ENCODE measurements at regions not wholly inside any gene's neighbourhood (a gene's known extent, or its start where the extent isn't known, plus 50 kb on each side); places are given as distances from the start of the nearest gene placed in this dataset.

GRCh38 chr13:97848886-97849285 lies 104.6 kb upstream of the IPO5 start:
- no peak for DNase-seq
- no peaks in the 10 kb centered on the region for H3K36me3 Mint-ChIP-seq (ENCODE audit: low read depth)
- intact Hi-C loops (cut with micrococcal nuclease): no loop called here
- CTCF ChIA-PET: no interaction called here
- H3K27ac Mint-ChIP-seq: no peak overlapping the region
- no peaks in the 10 kb centered on the region for H3K4me1 Mint-ChIP-seq (ENCODE audit: low read depth)
- no peaks in the 10 kb centered on the region for H3K9me3 Mint-ChIP-seq
- H3K4me3 Mint-ChIP-seq: no peak overlapping the region
- H3K27me3 Mint-ChIP-seq (ENCODE audit: low read depth): peaks cover 28% of the 10 kb centered on the region

- H3K27ac Mint-ChIP-seq: no peak overlapping the region
- H3K27me3 Mint-ChIP-seq (ENCODE audit: low read depth): peaks cover 24% of the 10 kb centered on the region
- DNase-seq: no peak
- H3K36me3 Mint-ChIP-seq (ENCODE audit: low read depth): no peaks in the 10 kb centered on the region
- intact Hi-C loops (cut with micrococcal nuclease): no loop called here
- H3K4me1 Mint-ChIP-seq (ENCODE audit: low read depth): no peaks in the 10 kb centered on the region
- H3K9me3 Mint-ChIP-seq: no peaks in the 10 kb centered on the region
- H3K4me3 Mint-ChIP-seq: no peak overlapping the region
- CTCF ChIA-PET: no interaction called here
Observed at GRCh38 chr13:97849305-97849704, 104.2 kb upstream of the IPO5 start.

- CTCF ChIA-PET: no interaction called here
- no peak overlapping the region for H3K4me3 Mint-ChIP-seq
- no peaks in the 10 kb centered on the region for H3K9me3 Mint-ChIP-seq
- no peak overlapping the region for H3K27ac Mint-ChIP-seq
- H3K36me3 Mint-ChIP-seq (ENCODE audit: low read depth): no peaks in the 10 kb centered on the region
- intact Hi-C loops (cut with micrococcal nuclease): no loop called here
- DNase-seq: no peak
- H3K27me3 Mint-ChIP-seq (ENCODE audit: low read depth): peaks cover 20% of the 10 kb centered on the region
- no peaks in the 10 kb centered on the region for H3K4me1 Mint-ChIP-seq (ENCODE audit: low read depth)
Observed at GRCh38 chr13:97851269-97851668, 102.2 kb upstream of the IPO5 start.

- intact Hi-C loops (cut with micrococcal nuclease): no loop called here
- CTCF ChIA-PET: no interaction called here
- no peak overlapping the region for H3K27ac Mint-ChIP-seq
- DNase-seq: no peak
- no peaks in the 10 kb centered on the region for H3K4me1 Mint-ChIP-seq (ENCODE audit: low read depth)
- no peaks in the 10 kb centered on the region for H3K36me3 Mint-ChIP-seq (ENCODE audit: low read depth)
- H3K27me3 Mint-ChIP-seq (ENCODE audit: low read depth): peaks cover 18% of the 10 kb centered on the region
- no peaks in the 10 kb centered on the region for H3K9me3 Mint-ChIP-seq
- no peak overlapping the region for H3K4me3 Mint-ChIP-seq
Observed at GRCh38 chr13:97852181-97852874, 101.1 kb upstream of the IPO5 start.

- DNase-seq: no peak
- intact Hi-C loops (cut with micrococcal nuclease): no loop called here
- H3K36me3 Mint-ChIP-seq (ENCODE audit: low read depth): no peaks in the 10 kb centered on the region
- H3K27me3 Mint-ChIP-seq (ENCODE audit: low read depth): peaks cover 17% of the 10 kb centered on the region
- H3K4me1 Mint-ChIP-seq (ENCODE audit: low read depth): no peaks in the 10 kb centered on the region
- CTCF ChIA-PET: no interaction called here
- no peak overlapping the region for H3K27ac Mint-ChIP-seq
- no peak overlapping the region for H3K4me3 Mint-ChIP-seq
- H3K9me3 Mint-ChIP-seq: no peaks in the 10 kb centered on the region
Observed at GRCh38 chr13:97853550-97853949, 99.9 kb upstream of the IPO5 start.

GRCh38 chr13:97855570-97856303 lies 97.7 kb upstream of the IPO5 start:
- peaks cover 13% of the 10 kb centered on the region for H3K27me3 Mint-ChIP-seq (ENCODE audit: low read depth)

GRCh38 chr13:97856304-97856675 lies 97.2 kb upstream of the IPO5 start:
- Mint-ChIP-seq H3K4me3 (no peak overlapping the region), H3K9me3 (no peaks in the 10 kb centered on the region), H3K27ac (no peak overlapping the region), H3K36me3 (ENCODE audit: low read depth) (no peaks in the 10 kb centered on the region), H3K4me1 (ENCODE audit: low read depth) (no peaks in the 10 kb centered on the region), H3K27me3 (ENCODE audit: low read depth) (peaks cover 12% of the 10 kb centered on the region)
- intact Hi-C loops (cut with micrococcal nuclease): no loop called here
- CTCF ChIA-PET: interaction anchor here (0.5 to 1.6 kb wide), 24 partner anchors 10 to 994 kb away, joined by 3 to 7 read pairs (median 4); no protein-coding TSS in a partner anchor
- no peak for DNase-seq

More at GRCh38 chr13:97855570-97856303, 97.7 kb upstream of the IPO5 start:
- Mint-ChIP-seq H3K4me3 (no peak overlapping the region), H3K36me3 (ENCODE audit: low read depth) (no peaks in the 10 kb centered on the region), H3K4me1 (ENCODE audit: low read depth) (no peaks in the 10 kb centered on the region), H3K27ac (no peak overlapping the region), H3K9me3 (no peaks in the 10 kb centered on the region)
- CTCF ChIA-PET: interaction anchor here (0.6 to 1.6 kb wide), 23 partner anchors 9 to 994 kb away, joined by 3 to 7 read pairs (median 4); no protein-coding TSS in a partner anchor
- intact Hi-C loops (cut with micrococcal nuclease): loop anchor here (1.0 to 2.0 kb wide), 7 partner anchors 55 to 987 kb away; no protein-coding TSS in a partner anchor
- peak; percentile 30 for DNase-seq

- no peaks in the 10 kb centered on the region for H3K36me3 Mint-ChIP-seq (ENCODE audit: low read depth)
- DNase-seq: no peak
- peaks cover 9% of the 10 kb centered on the region for H3K27me3 Mint-ChIP-seq (ENCODE audit: low read depth)
- H3K27ac Mint-ChIP-seq: no peak overlapping the region
- no peak overlapping the region for H3K4me3 Mint-ChIP-seq
- intact Hi-C loops (cut with micrococcal nuclease): no loop called here
- no peaks in the 10 kb centered on the region for H3K9me3 Mint-ChIP-seq
- CTCF ChIA-PET: interaction anchor here (0.7 to 1.5 kb wide), 4 partner anchors 41 to 572 kb away, joined by 3 to 4 read pairs (median 3); no protein-coding TSS in a partner anchor
- H3K4me1 Mint-ChIP-seq (ENCODE audit: low read depth): no peaks in the 10 kb centered on the region
Observed at GRCh38 chr13:97858161-97858560, 95.3 kb upstream of the IPO5 start.

- CTCF ChIA-PET: no interaction called here
- intact Hi-C loops (cut with micrococcal nuclease): no loop called here
- H3K9me3 Mint-ChIP-seq: peaks cover 3% of the 10 kb centered on the region
- no peak for DNase-seq
- H3K4me1 Mint-ChIP-seq (ENCODE audit: low read depth): no peaks in the 10 kb centered on the region
- H3K27ac Mint-ChIP-seq: no peak overlapping the region
- H3K36me3 Mint-ChIP-seq (ENCODE audit: low read depth): no peaks in the 10 kb centered on the region
- H3K27me3 Mint-ChIP-seq (ENCODE audit: low read depth): peaks cover 8% of the 10 kb centered on the region
- H3K4me3 Mint-ChIP-seq: no peak overlapping the region
Observed at GRCh38 chr13:97866346-97866745, 87.1 kb upstream of the IPO5 start.

- CTCF ChIA-PET: no interaction called here
Observed at GRCh38 chr13:97866751-97867150, 86.7 kb upstream of the IPO5 start.

GRCh38 chr13:97873398-97873797 lies 80.1 kb upstream of the IPO5 start:
- H3K27me3 Mint-ChIP-seq (ENCODE audit: low read depth): peaks cover 12% of the 10 kb centered on the region
- CTCF ChIA-PET: no interaction called here
- DNase-seq: no peak
- H3K4me3 Mint-ChIP-seq: no peak overlapping the region
- H3K4me1 Mint-ChIP-seq (ENCODE audit: low read depth): no peaks in the 10 kb centered on the region
- H3K9me3 Mint-ChIP-seq: no peaks in the 10 kb centered on the region
- no peak overlapping the region for H3K27ac Mint-ChIP-seq
- intact Hi-C loops (cut with micrococcal nuclease): no loop called here
- no peaks in the 10 kb centered on the region for H3K36me3 Mint-ChIP-seq (ENCODE audit: low read depth)

More at GRCh38 chr13:97866751-97867150, 86.7 kb upstream of the IPO5 start:
- Mint-ChIP-seq H3K9me3 (peaks cover 3% of the 10 kb centered on the region), H3K36me3 (ENCODE audit: low read depth) (no peaks in the 10 kb centered on the region), H3K27ac (no peak overlapping the region), H3K4me3 (no peak overlapping the region), H3K27me3 (ENCODE audit: low read depth) (peaks cover 8% of the 10 kb centered on the region), H3K4me1 (ENCODE audit: low read depth) (no peaks in the 10 kb centered on the region)
- intact Hi-C loops (cut with micrococcal nuclease): no loop called here
- no peak for DNase-seq

- intact Hi-C loops (cut with micrococcal nuclease): no loop called here
- Mint-ChIP-seq H3K27me3 (ENCODE audit: low read depth) (peaks cover 12% of the 10 kb centered on the region), H3K9me3 (no peaks in the 10 kb centered on the region), H3K4me3 (no peak overlapping the region), H3K27ac (no peak overlapping the region), H3K4me1 (ENCODE audit: low read depth) (no peaks in the 10 kb centered on the region), H3K36me3 (ENCODE audit: low read depth) (no peaks in the 10 kb centered on the region)
- CTCF ChIA-PET: interaction anchor here (1.0 to 1.1 kb wide), 2 partner anchors 18 to 37 kb away, joined by 4 read pairs; no protein-coding TSS in a partner anchor
- no peak for DNase-seq
Observed at GRCh38 chr13:97875218-97875617, 78.3 kb upstream of the IPO5 start.

- CTCF ChIA-PET: interaction anchor here (1.0 to 1.2 kb wide), 2 partner anchors 20 to 36 kb away, joined by 3 to 4 read pairs; no protein-coding TSS in a partner anchor
- H3K27me3 Mint-ChIP-seq (ENCODE audit: low read depth): peaks cover 15% of the 10 kb centered on the region
- H3K36me3 Mint-ChIP-seq (ENCODE audit: low read depth): no peaks in the 10 kb centered on the region
- H3K27ac Mint-ChIP-seq: no peak overlapping the region
- H3K9me3 Mint-ChIP-seq: no peaks in the 10 kb centered on the region
- intact Hi-C loops (cut with micrococcal nuclease): no loop called here
- H3K4me1 Mint-ChIP-seq (ENCODE audit: low read depth): no peaks in the 10 kb centered on the region
- no peak for DNase-seq
- H3K4me3 Mint-ChIP-seq: no peak overlapping the region
Observed at GRCh38 chr13:97875911-97876310, 77.6 kb upstream of the IPO5 start.
